HG03354 (cell line): ENCODE measurements at regions not wholly inside any gene's neighbourhood (a gene's known extent, or its start where the extent isn't known, plus 50 kb on each side); places are given as distances from the start of the nearest gene placed in this dataset.
"Not testable (repeated sequence)": the region's sequence is repeated elsewhere in the genome, so short reads cannot be mapped to it uniquely, and the experiment has no call there.

Source experiments
- ATAC-seq: cut with Tn5 transposase; IDR thresholded peaks from one replicate; pipeline ENCODE4 v1.9.1; 2021; ENCODE audit warnings: mild to moderate bottlenecking; ENCODE audit not compliant: unreplicated experiment, poor library complexity, severe bottlenecking

- no peak for ATAC-seq
These were observed 395.8 kb downstream of the NAF1 start for GRCh38 chr4:162770761-162771490.

- ATAC-seq: no peak
These were observed 399.6 kb downstream of the NAF1 start for GRCh38 chr4:162767083-162767482.

- ATAC-seq: no peak
These were observed 404.7 kb downstream of the NAF1 start for GRCh38 chr4:162761965-162762364.

GRCh38 chr4:162740228-162740627, 426.5 kb downstream of the NAF1 start:
- ATAC-seq: not testable (repeated sequence)

GRCh38 chr4:162739596-162739995, 427.1 kb downstream of the NAF1 start:
- ATAC-seq: not testable (repeated sequence)

- ATAC-seq: no peak
These were observed 433.8 kb downstream of the NAF1 start for GRCh38 chr4:162732876-162733275.

GRCh38 chr4:162727766-162728165, 438.9 kb downstream of the NAF1 start:
- no peak for ATAC-seq

- no peak for ATAC-seq
These were observed 439.5 kb downstream of the NAF1 start for GRCh38 chr4:162727232-162727631.

- no peak for ATAC-seq
These were observed 451.3 kb downstream of the NAF1 start for GRCh38 chr4:162715401-162715800.

- no peak for ATAC-seq
These were observed 458.7 kb downstream of the NAF1 start for GRCh38 chr4:162707962-162708361.

GRCh38 chr4:162706632-162707031, 460.1 kb downstream of the NAF1 start:
- ATAC-seq: peak; percentile 58

GRCh38 chr4:162706051-162706450, 460.6 kb downstream of the NAF1 start:
- no peak for ATAC-seq

GRCh38 chr4:162705130-162705803, 461.4 kb downstream of the NAF1 start:
- no peak for ATAC-seq

GRCh38 chr4:162700815-162701361, 465.8 kb downstream of the NAF1 start:
- ATAC-seq: no peak

GRCh38 chr4:162700358-162700757, 466.3 kb downstream of the NAF1 start:
- no peak for ATAC-seq

- no peak for ATAC-seq
These were observed 467.1 kb downstream of the NAF1 start for GRCh38 chr4:162699629-162700028.

GRCh38 chr4:162685410-162685809, 481.3 kb downstream of the NAF1 start:
- ATAC-seq: no peak

- no peak for ATAC-seq
These were observed 481.7 kb downstream of the NAF1 start for GRCh38 chr4:162684998-162685397.

GRCh38 chr4:162684371-162684700, 482.4 kb downstream of the NAF1 start:
- ATAC-seq: peak; percentile 9

- peak; percentile 96 for ATAC-seq
These were observed 482.9 kb downstream of the NAF1 start for GRCh38 chr4:162683659-162684370.

- ATAC-seq: no peak
These were observed 484.0 kb downstream of the NAF1 start for GRCh38 chr4:162682651-162683050.
